Kidney (tissue), 13 donors: ENCODE measurements at regions not wholly inside any gene's neighbourhood (a gene's known extent, or its start where the extent isn't known, plus 50 kb on each side); places are given as distances from the start of the nearest gene placed in this dataset.

Experiments used
- DNase-seq, 5 donors: peaks; one replicate each; pipeline ENCODE4 v3.0.0-alpha.2; 2013 to 2020
- FAIRE-seq: peaks from 2 replicates; lab custom pipeline; 2012; peaks lifted over from hg19 to GRCh38; lab: Jason Lieb, UNC
- H3K27ac ChIP-seq, 2 donors: one replicate each; pipeline ENCODE4 v1.7.0; 2013; ENCODE audit warnings: low read depth in 2 of 2, low read length in 2 of 2, inconsistent platforms in 1 of 2
- H3K27me3 ChIP-seq: one replicate; pipeline ENCODE4 v1.7.1; 2013; ENCODE audit warnings: low read length, inconsistent platforms; ENCODE audit not compliant: control insufficient read depth, insufficient read depth
- H3K36me3 ChIP-seq, 3 donors: one replicate each; pipeline versions ENCODE4 v1.7.0 to v1.7.1; 2013; ENCODE audit warnings: low read length in 3 of 3, control low read depth in 1 of 3, inconsistent platforms in 1 of 3; ENCODE audit not compliant: insufficient read depth in 3 of 3, control insufficient read depth in 2 of 3
- H3K4me1 ChIP-seq, 3 donors: one replicate each; pipeline versions ENCODE4 v1.7.0 to v1.7.1; 2013; ENCODE audit warnings: low read length in 3 of 3, inconsistent platforms in 1 of 3, low read depth in 1 of 3; ENCODE audit not compliant: control insufficient read depth in 2 of 3, insufficient read depth in 2 of 3
- H3K4me3 ChIP-seq, 3 donors: one replicate each; pipeline versions ENCODE4 v1.7.0 to v1.8.1; 2013; ENCODE audit warnings: low read length in 3 of 3, control low read depth in 1 of 3, inconsistent platforms in 1 of 3
- H3K9ac ChIP-seq, 3 donors: one replicate each; pipeline versions ENCODE4 v1.7.0 to v1.7.1; 2013; ENCODE audit warnings: low read length in 3 of 3, control low read depth in 1 of 3, inconsistent platforms in 1 of 3
- H3K9me3 ChIP-seq, 3 donors: one replicate each; pipeline versions ENCODE4 v1.7.0 to v1.7.1; 2013; ENCODE audit warnings: low read length in 3 of 3, control low read depth in 1 of 3, inconsistent platforms in 1 of 3; ENCODE audit not compliant: control insufficient read depth in 2 of 3, insufficient read depth in 1 of 3
- CTCF ChIP-seq: IDR thresholded peaks from 3 replicates; pipeline ENCODE4 v1.5.1; 2012; ENCODE audit warnings: mild to moderate bottlenecking, moderate library complexity, borderline replicate concordance; ENCODE audit not compliant: insufficient read depth; ENCODE audit errors: extremely low read depth
- intact Hi-C: fragments of 100-400 bp; cut with DNase I; formaldehyde crosslinking; loops from one replicate; pipeline ENCODE4 v1.11.1; 2022
- donor health status: control.
- donor health status: control.
- donor health status: control.
- donor health status: control.
- donor health status: control.
- donor health status: DM: yes; HTN: yes; CAD: no.
- donor health status: Normal renal cell carcinoma (clear cell type).

- H3K27me3 ChIP-seq = no peaks in the 10 kb centered on the region
- H3K9me3 ChIP-seq = no peaks in the 10 kb centered on the region
- no peak overlapping the region for H3K27ac ChIP-seq
- FAIRE-seq (no peak), DNase-seq (no peak)
- no peak for TF ChIP-seq CTCF
- no peaks in the 10 kb centered on the region for H3K36me3 ChIP-seq
- H3K9ac ChIP-seq = no peak overlapping the region
- no peak overlapping the region for H3K4me3 ChIP-seq
- intact Hi-C loops = no loop called here
- H3K4me1 ChIP-seq = no peaks in the 10 kb centered on the region
Observed at GRCh38 chr12:90153827-90154226, 445.2 kb upstream of the ATP2B1 start.

GRCh38 chr12:90152897-90153624 lies 444.4 kb upstream of the ATP2B1 start:
- no peaks in the 10 kb centered on the region for H3K36me3 ChIP-seq
- no peak overlapping the region for H3K9ac ChIP-seq
- DNase-seq (peak in 4 of 5 donors; percentile 16 to 51 (median 40)), FAIRE-seq (no peak)
- no peaks in the 10 kb centered on the region for H3K9me3 ChIP-seq
- H3K4me3 ChIP-seq = no peak overlapping the region
- TF ChIP-seq CTCF = no peak
- no peak overlapping the region for H3K27ac ChIP-seq
- no peaks in the 10 kb centered on the region for H3K4me1 ChIP-seq
- no peaks in the 10 kb centered on the region for H3K27me3 ChIP-seq
- intact Hi-C loops = no loop called here

DNA sequence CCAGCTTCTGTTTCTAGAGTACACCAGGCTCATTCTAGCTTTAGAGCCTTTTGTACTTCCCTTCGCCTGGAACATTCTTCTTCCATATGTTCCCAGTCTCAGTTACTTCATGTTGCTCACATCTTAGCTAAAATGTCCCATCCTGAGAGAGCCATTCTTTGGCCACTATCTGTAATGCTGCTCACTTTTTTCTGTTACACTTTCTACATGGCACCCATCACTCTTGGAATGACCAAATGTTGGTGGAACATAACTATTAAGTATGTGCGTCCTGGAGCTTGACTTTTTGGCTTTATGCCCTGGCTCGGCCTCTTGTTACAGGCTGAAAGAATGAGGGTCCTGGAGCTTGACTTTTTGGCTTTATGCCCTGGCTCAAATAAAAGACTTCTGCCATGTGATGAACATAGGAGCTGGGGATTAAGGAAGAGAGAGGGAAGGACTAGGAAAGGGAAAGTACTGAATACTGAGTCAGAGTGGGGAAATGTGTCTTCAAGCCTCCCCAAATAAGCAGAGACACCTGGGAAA lies 442.9 kb upstream of the ATP2B1 start:
- Histone ChIP-seq H3K27me3 (no peaks in the 10 kb centered on the region), H3K4me3 (no peak overlapping the region), H3K9ac (no peak overlapping the region), H3K9me3 (no peaks in the 10 kb centered on the region), H3K27ac (no peak overlapping the region), H3K4me1 (no peaks in the 10 kb centered on the region), H3K36me3 (no peaks in the 10 kb centered on the region)
- DNase-seq (peak in 1 of 5 donors; percentile 32), FAIRE-seq (no peak)
- intact Hi-C loops = no loop called here
- TF ChIP-seq CTCF = no peak
